IMR-90 (cell line): ENCODE measurements at regions not wholly inside any gene's neighbourhood (a gene's known extent, or its start where the extent isn't known, plus 50 kb on each side); places are given as distances from the start of the nearest gene placed in this dataset.

Experiments
- ATAC-seq: fragments of 200-7000 bp; cut with Tn5 transposase; 2 replicates; pipeline ENCODE4 v1.9.1; 2020; ENCODE audit warnings: low read depth, mild to moderate bottlenecking, moderate library complexity
- BruUV-seq: library from RNA; stranded (reverse); fragments of 400-500 nt; replicated peaks from 2 replicates; lab custom pipeline; 2021; lab: Mats Ljungman, UMichigan
- CTCF ChIA-PET: fragments of 300-600 bp; formaldehyde crosslinking; extraction: SDS; loops from one replicate; lab custom pipeline; 2021; ENCODE audit warnings: antibody characterized with exemption; lab: Yijun Ruan, JAX
- POLR2A ChIA-PET: fragments of 300-600 bp; sonication (Branson Sonifier 250); formaldehyde crosslinking; loops from one replicate; lab custom pipeline; 2022; ENCODE audit warnings: antibody characterized with exemption; ENCODE audit not compliant: unreplicated experiment; lab: Charles Lee
- DNase-seq: peaks from one replicate; pipeline ENCODE4 v3.0.0; 2013
- H2AFZ ChIP-seq: replicated peaks from 2 replicates; pipeline ENCODE3; 2013; ENCODE audit warnings: low read length, mild to moderate bottlenecking; ENCODE audit not compliant: poor library complexity
- H2AK5ac ChIP-seq: 2 replicates; pipeline ENCODE4 v1.6.1; 2013; ENCODE audit warnings: low read depth, low read length, inconsistent platforms
- H2AK9ac ChIP-seq: replicated peaks from 2 replicates; pipeline ENCODE3; 2013; ENCODE audit warnings: mild to moderate bottlenecking, low read depth, low read length, moderate library complexity; ENCODE audit not compliant: poor library complexity
- H2BK120ac ChIP-seq: 2 replicates; pipeline ENCODE4 v1.6.1; 2013; ENCODE audit warnings: low read depth, low read length, inconsistent platforms
- H2BK15ac ChIP-seq: 3 replicates; pipeline ENCODE4 v1.6.1; 2013; ENCODE audit warnings: low read depth, low read length, inconsistent platforms
- H2BK20ac ChIP-seq: 2 replicates; pipeline ENCODE4 v1.6.1; 2013; ENCODE audit warnings: low read depth, mild to moderate bottlenecking, inconsistent platforms, low read length, moderate library complexity
- H2BK5ac ChIP-seq: 2 replicates; pipeline ENCODE4 v1.6.1; 2013; ENCODE audit warnings: mild to moderate bottlenecking, low read depth, low read length, inconsistent platforms; ENCODE audit not compliant: poor library complexity, severe bottlenecking
- H3K14ac ChIP-seq: replicated peaks from 2 replicates; pipeline ENCODE4 v1.6.1; 2013; ENCODE audit warnings: low read depth, low read length, inconsistent platforms
- H3K18ac ChIP-seq: 2 replicates; pipeline ENCODE4 v1.6.1; 2013; ENCODE audit warnings: low read depth, low read length, control low read depth
- H3K23ac ChIP-seq: 2 replicates; pipeline ENCODE4 v1.6.1; 2013; ENCODE audit warnings: low read depth, low read length, inconsistent platforms
- H3K27ac ChIP-seq: 2 replicates; pipeline ENCODE4 v1.5.1; 2013; ENCODE audit warnings: mild to moderate bottlenecking, control low read depth, low read length; ENCODE audit not compliant: insufficient read depth
- H3K27me3 ChIP-seq: 2 replicates; pipeline ENCODE4 v1.6.1; 2013; ENCODE audit warnings: low read length; ENCODE audit not compliant: control insufficient read depth, insufficient read depth
- H3K36me3 ChIP-seq: 2 replicates; pipeline ENCODE4 v1.6.1; 2013; ENCODE audit warnings: low read length, mixed read lengths; ENCODE audit not compliant: control insufficient read depth, insufficient read depth
- H3K4ac ChIP-seq: 2 replicates; pipeline ENCODE4 v1.6.1; 2013; ENCODE audit warnings: low read depth, low read length, inconsistent platforms
- H3K4me1 ChIP-seq: 2 replicates; pipeline ENCODE4 v1.6.1; 2013; ENCODE audit warnings: low read length, mixed read lengths; ENCODE audit not compliant: control insufficient read depth, insufficient read depth
- H3K4me2 ChIP-seq: 2 replicates; pipeline ENCODE4 v1.6.1; 2013; ENCODE audit warnings: low read depth, mild to moderate bottlenecking, control low read depth, low read length, moderate library complexity
- H3K4me3 ChIP-seq: 2 replicates; pipeline ENCODE4 v1.5.1; 2013; ENCODE audit warnings: low read depth, mild to moderate bottlenecking, control low read depth, low read length, moderate library complexity; ENCODE audit not compliant: insufficient read depth
- H3K56ac ChIP-seq: 2 replicates; pipeline ENCODE4 v1.6.1; 2013; ENCODE audit warnings: low read length, inconsistent platforms; ENCODE audit not compliant: insufficient read depth; ENCODE audit errors: extremely low read depth
- H3K79me1 ChIP-seq, 2 experiments: 2 replicates each; pipeline ENCODE4 v1.6.1; 2013; ENCODE audit warnings: low read length in 2 of 2, inconsistent platforms in 1 of 2, low read depth in 1 of 2
- H3K9ac ChIP-seq: 2 replicates; pipeline ENCODE4 v1.6.1; 2013; ENCODE audit warnings: low read depth, low read length, control low read depth
- H3K9me1 ChIP-seq: 2 replicates; pipeline ENCODE4 v1.6.1; 2013; ENCODE audit warnings: low read length, inconsistent platforms; ENCODE audit not compliant: insufficient read depth
- H3K9me3 ChIP-seq: 2 replicates; pipeline ENCODE4 v1.6.1; 2013; ENCODE audit warnings: low read length; ENCODE audit not compliant: control insufficient read depth, insufficient read depth
- H4K20me1 ChIP-seq: 2 replicates; pipeline ENCODE4 v1.6.1; 2013; ENCODE audit warnings: low read length, inconsistent platforms; ENCODE audit not compliant: insufficient read depth
- H4K5ac ChIP-seq: 2 replicates; pipeline ENCODE4 v1.6.1; 2013; ENCODE audit warnings: mild to moderate bottlenecking, low read depth, low read length, control low read depth
- H4K8ac ChIP-seq, 2 experiments: 2 replicates each; pipeline ENCODE4 v1.6.1; 2013; ENCODE audit warnings: low read depth in 2 of 2, low read length in 2 of 2, control low read depth in 1 of 2, inconsistent platforms in 1 of 2
- H4K91ac ChIP-seq: 2 replicates; pipeline ENCODE4 v1.6.1; 2013; ENCODE audit warnings: low read depth, low read length, inconsistent platforms; ENCODE audit not compliant: insufficient read depth
- CHD1 ChIP-seq: IDR thresholded peaks from 2 replicates; pipeline ENCODE4 v1.6.1; 2012; ENCODE audit warnings: low read depth, low read length, improper control_type of control experiment
- MAZ ChIP-seq: IDR thresholded peaks from 2 replicates; pipeline ENCODE4 v1.6.1; 2012; ENCODE audit warnings: low read depth, mild to moderate bottlenecking, low read length, improper control_type of control experiment, moderate library complexity, borderline replicate concordance
- MXI1 ChIP-seq: IDR thresholded peaks from 2 replicates; pipeline ENCODE4 v1.6.1; 2012; ENCODE audit warnings: low read depth, mild to moderate bottlenecking, low read length, moderate library complexity, borderline replicate concordance
- RFX5 ChIP-seq: IDR thresholded peaks from 2 replicates; pipeline ENCODE4 v1.8.0; 2012; ENCODE audit warnings: low read depth, mild to moderate bottlenecking, low read length, moderate library complexity
- SMC3 ChIP-seq: fragments of 150-350 bp; IDR thresholded peaks from 2 replicates; pipeline ENCODE4 v1.6.1; 2016; ENCODE audit warnings: low read depth, mild to moderate bottlenecking, antibody characterized with exemption, low read length, moderate library complexity
- WGBS, 2 experiments: methylation state at CpG; one replicate each; pipeline versions ENCODE4 v1.1.5 to v1.1.7; 2013; ENCODE audit warnings: missing lambda C conversion rate in 2 of 2; ENCODE audit not compliant: insufficient read length in 1 of 2; ENCODE audit errors: extremely low coverage in 2 of 2; 5-methylcytosine and 5-hydroxymethylcytosine counted together
- dilution Hi-C: fragments of 300-500 bp; cut with HindIII; formaldehyde crosslinking; loops from one replicate; pipeline ENCODE4 v1.14.3; 2018; ENCODE audit warnings: low sequenced_read_pairs; ENCODE audit not compliant: unreplicated experiment
- in situ Hi-C: fragments of 300-500 bp; cut with MboI; formaldehyde crosslinking; loops from 3 replicates; pipeline ENCODE4 v1.14.3; 2019; ENCODE audit warnings: low sequenced_read_pairs, inconsistent platforms, mixed read lengths
- intact Hi-C: fragments of 100-400 bp; cut with micrococcal nuclease; formaldehyde crosslinking; loops from 2 replicates; pipeline ENCODE4 v1.10.0; 2022
- TF ChIP-seq, protein P1 (sequence below): fragments of 150-350 bp; IDR thresholded peaks from 2 replicates; pipeline ENCODE4 v1.6.1; 2016; ENCODE audit warnings: low read depth, mild to moderate bottlenecking, low read length, moderate library complexity, borderline replicate concordance
- TF ChIP-seq, protein P2 (sequence below): fragments of 150-350 bp; IDR thresholded peaks from 2 replicates; pipeline ENCODE4 v1.6.1; 2017; ENCODE audit warnings: mild to moderate bottlenecking, antibody characterized with exemption, low read length, low read depth

DNA sequence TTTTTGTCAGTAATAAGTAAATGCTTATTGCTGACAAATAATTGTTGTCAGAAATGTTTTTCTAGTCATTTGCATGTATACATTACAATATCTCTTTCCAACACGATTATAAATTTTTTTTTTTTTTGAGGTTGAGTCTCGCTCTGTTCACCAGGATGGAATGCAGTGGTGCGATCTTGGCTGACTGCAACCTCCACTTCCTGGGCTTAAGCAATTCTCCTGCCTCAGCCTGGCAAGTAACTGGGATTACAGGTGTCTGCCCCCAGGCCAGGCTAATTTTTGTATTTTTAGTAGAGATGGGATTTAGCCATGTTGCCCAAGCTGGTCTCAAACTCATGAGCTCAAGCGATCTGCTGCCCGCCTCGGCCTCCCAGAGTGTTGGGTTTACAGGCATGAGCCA is 72.0 kb upstream of the ATF3 start:
- H2AFZ ChIP-seq, result no peak overlapping the region
- dilution Hi-C loops, result no loop called here
- BruUV-seq, result no TSS peak

More for the DNA sequence above, 72.0 kb upstream of the ATF3 start:
- no peaks in the 10 kb centered on the region for H3K9me1 ChIP-seq
- no peaks in the 10 kb centered on the region for H3K36me3 ChIP-seq
- no peak overlapping the region for H3K4me3 ChIP-seq
- TF ChIP-seq SMC3 (no peak), MAZ (no peak), MXI1 (no peak), RFX5 (no peak), CHD1 (no peak)
- TF ChIP-seq, protein P1, sequence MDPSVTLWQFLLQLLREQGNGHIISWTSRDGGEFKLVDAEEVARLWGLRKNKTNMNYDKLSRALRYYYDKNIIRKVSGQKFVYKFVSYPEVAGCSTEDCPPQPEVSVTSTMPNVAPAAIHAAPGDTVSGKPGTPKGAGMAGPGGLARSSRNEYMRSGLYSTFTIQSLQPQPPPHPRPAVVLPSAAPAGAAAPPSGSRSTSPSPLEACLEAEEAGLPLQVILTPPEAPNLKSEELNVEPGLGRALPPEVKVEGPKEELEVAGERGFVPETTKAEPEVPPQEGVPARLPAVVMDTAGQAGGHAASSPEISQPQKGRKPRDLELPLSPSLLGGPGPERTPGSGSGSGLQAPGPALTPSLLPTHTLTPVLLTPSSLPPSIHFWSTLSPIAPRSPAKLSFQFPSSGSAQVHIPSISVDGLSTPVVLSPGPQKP, result no peak
- TF ChIP-seq, protein P2, sequence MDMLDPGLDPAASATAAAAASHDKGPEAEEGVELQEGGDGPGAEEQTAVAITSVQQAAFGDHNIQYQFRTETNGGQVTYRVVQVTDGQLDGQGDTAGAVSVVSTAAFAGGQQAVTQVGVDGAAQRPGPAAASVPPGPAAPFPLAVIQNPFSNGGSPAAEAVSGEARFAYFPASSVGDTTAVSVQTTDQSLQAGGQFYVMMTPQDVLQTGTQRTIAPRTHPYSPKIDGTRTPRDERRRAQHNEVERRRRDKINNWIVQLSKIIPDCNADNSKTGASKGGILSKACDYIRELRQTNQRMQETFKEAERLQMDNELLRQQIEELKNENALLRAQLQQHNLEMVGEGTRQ, result no peak
- WGBS, 2 experiments, result no CpG with 5 or more reads among the region's 6 CpGs
- ATAC-seq (no peak), DNase-seq (no peak)
- no peak overlapping the region for H3K4ac ChIP-seq
- H2BK120ac ChIP-seq, result no peak overlapping the region
- H2AK9ac ChIP-seq, result no peak overlapping the region
- no peak overlapping the region for H4K8ac ChIP-seq
- H2BK5ac ChIP-seq, result no peak overlapping the region
- peaks cover 10% of the 10 kb centered on the region for H3K27me3 ChIP-seq
- in situ Hi-C loops (no loop called here), intact Hi-C loops (no loop called here)
- H3K14ac ChIP-seq, result no peak overlapping the region
- H3K56ac ChIP-seq, result no peak overlapping the region
- H3K9me3 ChIP-seq, result peaks cover 3% of the 10 kb centered on the region
- H3K18ac ChIP-seq, result no peak overlapping the region
- no peaks in the 10 kb centered on the region for H4K20me1 ChIP-seq
- no peak overlapping the region for H2BK20ac ChIP-seq
- no peak overlapping the region for H4K91ac ChIP-seq
- H2BK15ac ChIP-seq, result no peak overlapping the region
- H4K5ac ChIP-seq, result no peak overlapping the region
- H3K27ac ChIP-seq, result no peak overlapping the region
- no peaks in the 10 kb centered on the region for H3K4me1 ChIP-seq
- H2AK5ac ChIP-seq, result no peak overlapping the region
- no peak overlapping the region for H3K9ac ChIP-seq
- H3K23ac ChIP-seq, result no peak overlapping the region
- POLR2A ChIA-PET, result no interaction called here
- H3K79me1 ChIP-seq, result no peaks in the 10 kb centered on the region
- CTCF ChIA-PET, result interaction anchor here (0.6 kb wide), 1 partner anchor 22 kb away, joined by 4 read pairs; no protein-coding TSS in a partner anchor
- H3K4me2 ChIP-seq, result no peak overlapping the region
